ENCODE measurements at regions not wholly inside any gene's neighbourhood (a gene's known extent, or its start where the extent isn't known, plus 50 kb on each side); places are given as distances from the start of the nearest gene placed in this dataset.

DNA sequence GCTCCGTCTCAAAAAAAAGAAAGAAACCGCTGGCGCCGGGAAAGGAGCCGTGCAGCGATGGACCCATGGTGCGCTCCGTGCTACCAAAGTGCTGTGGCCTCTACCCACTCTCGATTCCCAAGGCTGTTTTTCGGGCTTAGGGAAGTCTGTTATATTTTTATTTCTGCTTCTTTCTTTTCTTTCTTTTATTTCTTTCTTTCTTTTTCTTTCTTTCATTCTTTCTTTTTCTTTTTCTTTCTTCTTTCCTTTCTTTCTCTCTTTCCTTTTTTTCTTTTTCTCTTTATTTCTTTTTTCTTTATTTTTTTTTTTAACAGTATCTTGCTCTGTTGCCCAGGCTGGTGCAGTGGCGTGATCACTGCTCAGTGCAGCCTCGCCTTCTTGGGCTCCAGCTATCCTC lies 87.5 kb downstream of the ANXA2R start:
- TF ChIP-seq CTCF (conservative IDR thresholded peaks at IDR 0.05; ENCODE audit: low read depth in 2 of 2) (no peak), POLR2AphosphoS5 (IDR thresholded peaks at IDR 0.05; ENCODE audit: low read depth) (no peak), JUNB (IDR thresholded peaks at IDR 0.05; ENCODE audit: unreplicated experiment) (no peak), CREB1 (CRISPR knock-in tag; IDR thresholded peaks at IDR 0.05; ENCODE audit: low read depth) (no peak), EZH2 (IDR thresholded peaks at IDR 0.05; ENCODE audit: low read depth, unreplicated experiment) (no peak)

Data from GM23338 (cell line).